Peyer's patch (tissue), 4 donors: ENCODE measurements at regions not wholly inside any gene's neighbourhood (a gene's known extent, or its start where the extent isn't known, plus 50 kb on each side); places are given as distances from the start of the nearest gene placed in this dataset.

Experiments
- DNase-seq, 3 donors: peaks; one replicate each; pipeline ENCODE4 v3.0.0-alpha.2; 2017 to 2019
- H3K27ac ChIP-seq, 4 donors: fragments of 200-600 bp; sonication (generic); one replicate each; pipeline ENCODE4 v1.5.1; 2016 to 2019
- H3K27me3 ChIP-seq, 2 donors: fragments of 200-600 bp; sonication (generic); one replicate each; pipeline ENCODE4 v1.5.1; 2019
- H3K36me3 ChIP-seq, 3 donors: fragments of 200-600 bp; sonication (generic); one replicate each; pipeline ENCODE4 v1.5.1; 2016 to 2019
- H3K4me1 ChIP-seq, 4 donors: fragments of 200-600 bp; sonication (generic); one replicate each; pipeline ENCODE4 v1.5.1; 2016 to 2019
- H3K4me3 ChIP-seq, 4 donors: fragments of 200-600 bp; sonication (generic); 1 replicate in 3 of 4; 2 replicates in 1 of 4; pipeline ENCODE4 v1.5.1; 2016 to 2019; ENCODE audit warnings: mild to moderate bottlenecking in 1 of 4
- H3K9me3 ChIP-seq, 4 donors: fragments of 200-600 bp; sonication (generic); one replicate each; pipeline ENCODE4 v1.5.1; 2016 to 2019; ENCODE audit warnings: mild to moderate bottlenecking in 1 of 4
- CTCF ChIP-seq, 6 experiments: fragments of 450-650 bp in 4 of 6; fragments of 200-600 bp in 2 of 6; sonication (generic) in 1 of 6; IDR thresholded peaks; one replicate each; pipeline ENCODE4 v1.5.1; 2017 to 2019; ENCODE audit warnings: antibody characterized with exemption in 6 of 6, mild to moderate bottlenecking in 3 of 6, moderate library complexity in 1 of 6
- POLR2A ChIP-seq, 2 donors: fragments of 450-650 bp; IDR thresholded peaks; one replicate each; pipeline ENCODE4 v1.5.1; 2017; ENCODE audit warnings: antibody characterized with exemption in 2 of 2, mild to moderate bottlenecking in 2 of 2, moderate library complexity in 2 of 2

- H3K4me3 ChIP-seq = no peak overlapping the region
- no peaks in the 10 kb centered on the region for H3K27me3 ChIP-seq
- no peak for TF ChIP-seq CTCF (IDR thresholded peaks at IDR 0.05)
- no peak for TF ChIP-seq POLR2A (IDR thresholded peaks at IDR 0.05)
- H3K9me3 ChIP-seq = no peaks in the 10 kb centered on the region
- H3K36me3 ChIP-seq = no peaks in the 10 kb centered on the region
- DNase-seq = no peak
- H3K4me1 ChIP-seq = no peaks in the 10 kb centered on the region
- H3K27ac ChIP-seq = no peak overlapping the region
These were observed 63.3 kb upstream of the GAB1 start for GRCh38 chr4:143273160-143273917.

GRCh38 chr4:143280861-143281260 is 55.8 kb upstream of the GAB1 start:
- H3K9me3 ChIP-seq = no peaks in the 10 kb centered on the region
- no peak overlapping the region for H3K4me3 ChIP-seq
- no peak for TF ChIP-seq POLR2A (IDR thresholded peaks at IDR 0.05)
- H3K36me3 ChIP-seq = no peaks in the 10 kb centered on the region
- no peaks in the 10 kb centered on the region for H3K27me3 ChIP-seq
- no peak overlapping the region for H3K27ac ChIP-seq
- no peaks in the 10 kb centered on the region for H3K4me1 ChIP-seq
- DNase-seq = no peak

GRCh38 chr4:143281507-143282190 is 55.0 kb upstream of the GAB1 start:
- Histone ChIP-seq H3K4me1 (no peaks in the 10 kb centered on the region), H3K27me3 (no peaks in the 10 kb centered on the region), H3K4me3 (no peak overlapping the region), H3K27ac (no peak overlapping the region), H3K36me3 (no peaks in the 10 kb centered on the region), H3K9me3 (no peaks in the 10 kb centered on the region)
- no peak for TF ChIP-seq CTCF (IDR thresholded peaks at IDR 0.05)
- TF ChIP-seq POLR2A (IDR thresholded peaks at IDR 0.05) = no peak
- no peak for DNase-seq

GRCh38 chr4:143282211-143282707 is 54.4 kb upstream of the GAB1 start:
- H3K36me3 ChIP-seq = no peaks in the 10 kb centered on the region
- DNase-seq = no peak
- H3K4me3 ChIP-seq = no peak overlapping the region
- no peaks in the 10 kb centered on the region for H3K9me3 ChIP-seq
- TF ChIP-seq CTCF (IDR thresholded peaks at IDR 0.05) (no peak), POLR2A (IDR thresholded peaks at IDR 0.05) (no peak)
- no peak overlapping the region for H3K27ac ChIP-seq
- H3K27me3 ChIP-seq = no peaks in the 10 kb centered on the region
- H3K4me1 ChIP-seq = no peaks in the 10 kb centered on the region

GRCh38 chr4:143285696-143286437 is 50.8 kb upstream of the GAB1 start:
- TF ChIP-seq POLR2A (IDR thresholded peaks at IDR 0.05) (no peak), CTCF (IDR thresholded peaks at IDR 0.05) (no peak)
- peak overlapping the region in 1 of 4 donors; percentile 59 for H3K27ac ChIP-seq
- no peaks in the 10 kb centered on the region for H3K36me3 ChIP-seq
- H3K9me3 ChIP-seq = no peaks in the 10 kb centered on the region
- H3K4me3 ChIP-seq = no peak overlapping the region
- no peaks in the 10 kb centered on the region for H3K4me1 ChIP-seq
- no peak for DNase-seq
- no peaks in the 10 kb centered on the region for H3K27me3 ChIP-seq
